ENCODE measurements at regions not wholly inside any gene's neighbourhood (a gene's known extent, or its start where the extent isn't known, plus 50 kb on each side); places are given as distances from the start of the nearest gene placed in this dataset.
"Not testable (repeated sequence)": the region's sequence is repeated elsewhere in the genome, so short reads cannot be mapped to it uniquely, and the experiment has no call there.

- DNase-seq = no peak
Observed at GRCh38 chr5:159504857-159505304, 174.6 kb upstream of the IL12B start.

DNA sequence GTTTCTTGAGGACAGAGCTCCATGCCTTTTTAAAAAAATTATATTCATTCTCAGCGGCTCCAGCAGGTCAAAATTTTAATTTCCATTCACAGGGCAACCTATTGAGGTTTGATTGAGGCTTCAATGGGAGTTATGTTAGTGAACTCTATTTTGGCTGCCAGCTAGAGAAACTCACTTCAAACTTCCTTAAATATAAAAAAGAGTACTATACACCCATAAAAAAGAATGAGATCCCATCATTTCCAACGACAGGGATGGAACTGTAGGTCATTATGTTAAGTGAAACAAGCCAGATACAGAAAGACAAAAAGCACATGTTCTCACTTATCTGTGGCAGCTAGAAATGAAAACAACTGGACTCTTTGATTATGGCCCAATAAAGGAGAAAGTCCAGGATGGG, 176.8 kb upstream of the IL12B start:
- no peak for DNase-seq

DNA sequence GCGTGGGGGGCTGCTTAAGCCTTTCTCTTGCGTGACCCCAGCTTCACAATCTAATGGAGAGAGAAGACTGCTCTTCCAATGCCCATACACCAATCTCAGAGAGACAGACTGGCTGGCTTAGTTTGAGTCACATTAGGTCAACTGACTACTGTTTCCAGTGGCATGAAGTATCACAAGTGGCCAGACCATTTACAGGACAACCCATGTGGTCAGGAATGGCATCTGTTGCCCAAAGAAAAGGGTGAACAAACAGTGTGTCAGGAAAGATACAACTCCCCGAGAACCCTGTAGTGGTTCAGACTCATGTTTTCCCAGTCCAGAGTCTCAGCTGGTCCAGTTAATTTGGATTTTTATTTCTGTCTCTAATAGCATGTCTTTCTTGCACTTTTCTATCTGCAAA, 177.4 kb upstream of the IL12B start:
- no peak for DNase-seq

DNA sequence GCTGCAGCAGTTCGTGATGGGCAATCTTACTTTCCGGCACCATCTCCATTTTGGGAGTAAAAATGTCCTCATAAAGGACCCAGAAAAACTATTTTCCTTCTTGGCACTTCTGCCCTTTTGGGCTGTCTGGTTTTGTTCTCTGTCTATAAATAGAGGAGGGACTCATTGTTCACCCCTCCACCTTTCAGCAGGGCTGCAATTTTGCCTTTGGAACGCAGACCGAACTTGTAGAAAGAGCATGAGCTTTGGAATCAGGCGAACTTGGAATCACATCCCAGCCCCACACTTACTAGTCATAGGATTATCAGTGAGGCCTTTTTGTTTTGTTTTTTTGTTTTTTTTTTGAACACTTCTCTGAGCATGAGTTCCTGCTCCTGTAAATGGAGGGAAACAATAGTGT, 178.1 kb upstream of the IL12B start:
- no peak for DNase-seq

DNA sequence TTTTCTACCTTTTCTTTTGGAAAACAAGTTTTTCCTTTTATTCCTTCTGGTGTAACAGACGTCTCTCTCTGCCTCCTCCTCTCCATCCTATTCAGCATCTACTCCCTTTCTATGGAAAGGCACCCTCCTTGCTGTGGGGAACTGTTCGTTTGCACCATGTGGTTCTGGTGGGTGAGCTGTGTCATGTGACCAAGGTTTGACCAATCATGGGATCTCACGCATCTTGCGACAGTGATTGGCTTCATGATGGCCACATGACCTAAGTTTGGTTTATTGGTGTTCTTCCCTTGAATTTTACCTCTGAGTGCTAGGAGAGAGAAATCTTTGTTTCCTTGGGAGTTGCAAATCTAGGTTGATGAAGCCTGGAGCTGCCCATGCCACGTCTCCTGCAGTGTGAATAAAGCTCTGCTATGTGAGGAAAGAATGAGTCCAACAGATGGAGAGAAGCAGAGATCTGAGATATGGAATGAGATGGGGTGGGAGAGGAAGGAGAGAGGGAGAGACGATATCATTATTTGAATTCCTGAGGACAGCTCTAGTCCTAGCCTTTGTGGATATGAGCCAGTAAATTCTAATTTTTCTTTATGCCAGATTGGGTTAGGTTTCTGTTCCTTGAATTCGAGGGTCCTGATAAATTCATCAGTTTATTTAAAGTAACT, 178.8 kb upstream of the IL12B start:
- DNase-seq = no peak

DNA sequence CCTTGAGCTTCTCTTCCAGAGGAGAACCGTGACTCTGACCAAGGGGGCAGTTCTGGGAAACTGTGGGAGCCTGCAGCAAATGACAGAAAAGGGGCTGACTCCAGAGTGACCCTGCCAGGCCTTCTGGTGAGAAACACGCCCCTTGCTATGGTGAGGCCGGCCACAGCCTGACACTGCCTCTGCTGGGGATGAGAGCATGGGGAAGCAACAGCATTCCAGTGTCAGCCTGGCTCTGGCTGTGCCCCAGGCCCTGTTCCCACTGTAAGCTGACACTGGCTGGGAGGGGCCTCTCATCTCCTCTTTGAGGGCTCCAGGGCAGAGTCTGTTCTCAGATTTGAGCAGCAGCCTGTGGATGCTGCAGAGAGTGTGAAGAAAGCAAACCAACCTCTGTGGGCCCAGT, 180.0 kb upstream of the IL12B start:
- no peak for DNase-seq

DNA sequence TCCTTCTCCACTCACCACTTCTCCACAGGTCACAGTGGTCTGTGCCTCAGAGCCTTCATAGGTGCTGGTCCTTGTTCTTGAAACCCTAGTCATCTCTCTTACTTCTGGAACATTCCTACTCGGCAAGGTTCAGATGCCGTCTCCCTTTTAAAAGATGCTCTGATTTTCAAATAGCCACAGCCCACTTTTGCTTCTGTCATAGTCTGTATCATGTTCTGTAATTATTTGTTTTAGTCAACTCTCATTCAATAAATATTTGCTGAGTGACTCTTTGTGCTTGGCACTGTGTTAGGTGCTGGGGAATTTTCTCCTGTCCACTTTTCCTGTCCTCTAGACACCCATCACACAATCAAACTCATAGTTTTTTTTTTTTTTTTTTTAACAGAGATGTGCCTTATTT, 181.3 kb upstream of the IL12B start:
- DNase-seq = no peak

GRCh38 chr5:159512064-159512463, 181.8 kb upstream of the IL12B start:
- no peak for DNase-seq

- DNase-seq = no peak
Observed at GRCh38 chr5:159514229-159514810, 184.0 kb upstream of the IL12B start.

DNA sequence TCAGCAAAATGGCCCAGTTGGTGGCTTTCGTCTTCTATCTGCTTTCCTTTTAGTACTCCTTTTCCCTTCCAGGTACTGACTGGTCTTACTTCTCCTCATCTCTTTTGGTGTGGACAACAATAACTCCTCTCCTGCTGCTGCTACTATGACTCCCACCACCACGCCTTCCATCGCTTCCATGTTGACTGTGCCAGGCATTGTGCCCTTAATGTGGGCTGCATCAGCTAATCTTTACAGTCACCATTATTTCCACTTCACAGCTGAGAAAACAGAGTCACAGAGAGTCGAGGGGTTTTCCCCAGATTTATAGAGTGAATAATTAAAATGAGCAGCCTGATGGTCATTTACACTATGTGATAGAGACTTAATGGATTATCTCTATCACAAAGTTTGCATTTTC, 184.9 kb upstream of the IL12B start:
- no peak for DNase-seq

- peak in 3 of 4 experiments; percentile 10 to 57 (median 37) for DNase-seq
Observed at GRCh38 chr5:159515909-159516415, 185.7 kb upstream of the IL12B start.

GRCh38 chr5:159518371-159518770, 188.1 kb upstream of the IL12B start:
- no peak for DNase-seq

DNA sequence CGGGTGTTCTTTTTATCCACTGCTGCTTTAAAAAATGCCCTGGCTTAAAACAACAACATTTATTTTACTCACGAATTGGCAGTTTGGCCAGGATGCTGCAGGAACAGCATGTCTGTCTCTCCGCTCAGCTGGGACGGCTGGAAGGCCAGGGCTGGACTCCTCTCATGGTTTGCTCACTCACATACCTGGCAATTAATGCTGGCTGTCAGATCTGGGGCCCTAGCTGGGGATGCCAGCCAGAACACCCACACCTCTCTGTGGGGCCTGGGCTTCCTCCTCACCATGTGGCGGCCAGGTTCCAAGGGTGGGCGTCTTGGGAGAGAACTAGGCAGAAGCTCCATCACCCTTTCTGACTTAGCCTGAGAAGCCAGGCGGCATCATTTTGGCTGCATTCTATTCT, 189.1 kb upstream of the IL12B start:
- DNase-seq = no peak

DNA sequence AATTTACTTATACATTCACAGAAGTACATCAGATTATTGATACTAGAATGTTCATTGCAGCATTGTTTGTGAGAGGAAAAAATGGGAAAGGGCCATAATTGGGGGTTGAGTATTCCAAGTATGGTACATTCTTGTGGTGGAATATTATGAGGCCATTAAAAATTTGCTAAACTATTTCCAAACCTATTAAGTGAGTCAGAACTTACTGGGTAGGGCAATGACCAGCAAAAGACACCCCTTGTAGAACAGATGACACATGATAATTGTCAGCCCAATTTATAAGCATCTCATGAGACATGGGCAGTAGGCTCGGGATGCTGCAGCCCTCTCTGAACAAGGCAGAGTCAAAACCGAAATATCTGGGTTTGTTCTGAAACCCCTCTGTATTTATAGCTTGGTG, 192.6 kb upstream of the IL12B start:
- no peak for DNase-seq

- not testable (repeated sequence) for DNase-seq
Observed at GRCh38 chr5:159524279-159524678, 194.0 kb upstream of the IL12B start.

DNA sequence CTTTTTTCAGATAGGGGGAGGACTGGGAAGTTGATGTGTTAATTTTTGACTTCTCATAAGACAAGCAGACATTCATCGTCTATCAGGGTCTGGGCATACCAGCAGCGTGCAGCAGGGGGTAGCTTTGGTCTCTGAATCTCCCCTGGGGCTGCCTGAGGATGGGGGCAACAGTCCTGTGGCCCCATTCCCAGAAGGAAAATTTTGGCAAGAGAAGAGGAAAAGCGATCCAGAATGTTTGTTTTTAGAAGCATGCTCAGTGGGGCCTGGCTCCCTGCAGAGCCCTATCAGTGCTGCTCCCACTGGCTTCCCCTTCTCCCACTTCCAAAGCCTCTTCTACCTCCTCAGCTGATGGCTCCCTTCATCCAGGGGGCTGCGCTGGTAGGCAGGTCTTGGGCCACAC, 194.8 kb upstream of the IL12B start:
- DNase-seq = no peak

- no peak for DNase-seq
Observed at GRCh38 chr5:159527546-159528254, 197.4 kb upstream of the IL12B start.

DNA sequence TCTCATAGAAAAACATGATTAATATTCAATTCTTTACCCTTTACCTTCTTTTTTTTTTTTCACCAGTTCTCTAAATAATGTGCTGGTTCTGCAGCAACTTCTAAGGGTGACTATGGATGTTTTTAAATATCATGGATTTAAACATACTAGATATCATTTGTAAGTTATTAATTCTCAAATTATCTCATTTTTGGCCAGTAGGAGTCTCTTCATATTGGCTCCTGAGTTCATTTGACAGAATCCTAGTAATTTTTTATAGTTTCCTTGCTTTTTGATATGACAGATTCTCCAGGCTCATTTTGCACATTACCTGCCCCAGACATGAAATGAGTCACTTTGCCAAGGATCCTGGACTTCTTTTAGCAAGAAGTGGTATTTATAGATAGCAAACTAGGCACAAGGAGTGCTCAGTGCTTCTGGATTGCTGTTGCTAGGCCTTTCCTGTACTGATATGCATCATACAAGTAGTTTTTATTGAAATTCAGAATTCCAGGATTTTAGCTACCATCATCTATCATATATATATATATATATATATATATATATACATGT, 201.3 kb upstream of the IL12B start:
- no peak for DNase-seq

DNA sequence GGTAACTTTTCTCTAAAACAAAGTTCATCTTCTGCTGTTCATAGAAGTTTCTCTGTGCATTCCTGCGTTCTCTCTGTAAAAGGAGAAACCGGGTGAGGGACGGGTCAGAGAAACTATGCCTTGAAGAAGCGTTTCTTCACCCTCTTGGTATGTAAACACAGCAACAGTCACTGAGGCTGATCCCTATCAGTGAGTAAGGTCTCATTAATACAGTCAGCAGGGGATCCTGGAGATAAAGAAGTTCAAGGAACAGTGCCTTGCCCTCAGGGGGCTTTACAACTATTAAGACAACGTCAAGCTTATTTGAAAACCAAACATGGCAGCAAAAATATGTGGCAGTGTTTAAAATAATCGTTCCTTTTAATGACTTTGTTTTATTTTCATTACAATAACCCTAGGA, 202.9 kb upstream of the IL12B start:
- DNase-seq = no peak

DNA sequence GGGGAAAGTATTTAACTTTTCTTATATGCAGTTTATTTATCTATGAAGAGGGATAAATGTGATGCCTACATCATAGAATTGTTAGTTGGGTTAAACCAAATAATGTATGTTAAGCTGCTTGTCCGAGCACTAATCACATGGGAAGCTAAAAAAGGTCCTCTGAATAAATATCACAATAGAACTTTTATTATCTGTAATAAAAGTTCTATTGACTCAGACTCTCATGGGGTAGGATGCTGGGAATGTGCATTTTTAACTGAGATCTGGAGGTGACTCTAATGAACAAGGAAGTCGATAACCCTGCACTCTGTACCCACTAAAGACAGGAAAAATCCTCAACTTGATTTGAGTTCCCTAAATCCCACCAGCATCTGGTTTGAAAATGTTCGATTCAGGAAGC, 205.9 kb upstream of the IL12B start:
- DNase-seq = no peak

- DNase-seq = no peak
Observed at GRCh38 chr5:159536646-159537045, 206.4 kb upstream of the IL12B start.

GRCh38 chr5:159539678-159540077, 209.4 kb upstream of the IL12B start:
- no peak for DNase-seq

DNA sequence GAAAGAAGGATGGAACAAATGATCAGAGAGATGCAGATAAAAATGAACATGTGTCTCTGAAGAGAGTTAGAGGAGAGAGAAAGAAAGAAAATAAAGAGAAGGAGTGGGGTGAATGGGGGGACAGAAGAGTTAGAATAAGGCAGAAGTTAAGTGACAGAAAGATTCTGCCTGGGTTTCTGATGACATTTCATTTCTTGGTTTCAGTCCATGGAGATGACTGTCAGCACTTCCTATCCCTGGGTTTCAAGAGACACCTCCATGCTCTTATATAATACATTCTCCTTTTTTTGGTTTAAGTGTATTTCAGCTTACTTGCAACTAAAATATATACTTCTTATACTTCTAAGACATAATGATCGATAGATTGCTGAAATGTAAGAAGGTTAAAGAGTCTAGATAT, 213.0 kb upstream of the IL12B start:
- no peak for DNase-seq

- DNase-seq = no peak
Observed at GRCh38 chr5:159545156-159545555, 214.9 kb upstream of the IL12B start.
